HepG2 (cell line): ENCODE measurements at regions not wholly inside any gene's neighbourhood (a gene's known extent, or its start where the extent isn't known, plus 50 kb on each side); places are given as distances from the start of the nearest gene placed in this dataset.

ENCODE experiments used
- ATAC-seq: fragments of 200-7000 bp; cut with Tn5 transposase; 3 replicates; pipeline ENCODE4 v1.9.1; 2020; ENCODE audit warnings: mild to moderate bottlenecking, moderate library complexity
- BruUV-seq: library from RNA; stranded (reverse); fragments of 400-500 nt; replicated peaks from 2 replicates; lab custom pipeline; 2021; lab: Mats Ljungman, UMichigan
- CTCF ChIA-PET: fragments of 300-600 bp; formaldehyde crosslinking; extraction: SDS; loops from one replicate; lab custom pipeline; 2021; ENCODE audit warnings: low total read pairs, inconsistent platforms, low intra/inter-chr PET ratio; lab: Yijun Ruan, JAX
- POLR2A ChIA-PET: fragments of 350-600 bp; sonication (Branson Sonifier 250); formaldehyde crosslinking; loops from one replicate; lab custom pipeline; 2020; ENCODE audit warnings: antibody characterized with exemption, inconsistent platforms; lab: Yijun Ruan, JAX
- DNase-seq: peaks from one replicate; pipeline ENCODE4 v3.0.0-alpha.2; 2015; ENCODE audit warnings: low spot score
- FAIRE-seq: peaks from 3 replicates; lab custom pipeline; 2011; peaks lifted over from hg19 to GRCh38; lab: Jason Lieb, UNC
- H2AFZ ChIP-seq: one replicate; pipeline ENCODE4 v1.6.1; 2011; ENCODE audit warnings: low read length, inconsistent platforms
- H3K27ac ChIP-seq: fragments of 300-600 bp; 3 replicates; pipeline ENCODE4 v1.8.0; 2011; ENCODE audit warnings: mixed run types, mild to moderate bottlenecking, mixed read lengths, low read length, inconsistent platforms; ENCODE audit not compliant: insufficient read depth; ENCODE audit errors: extremely low read length
- H3K27me3 ChIP-seq, 2 experiments: fragments of 200-600 bp in 1 of 2; 2 replicates in 1 of 2; 3 replicates in 1 of 2; pipeline versions ENCODE4 v1.6.0 to v1.8.0; 2011; ENCODE audit warnings: low read length in 2 of 2, mild to moderate bottlenecking in 2 of 2, moderate library complexity in 2 of 2, inconsistent platforms in 1 of 2; ENCODE audit not compliant: insufficient read depth in 2 of 2, control insufficient read depth in 1 of 2
- H3K36me3 ChIP-seq, 2 experiments: fragments of 200-600 bp in 1 of 2; replicated peaks in 1 of 2; 2 replicates in 1 of 2; 3 replicates in 1 of 2; pipeline versions ENCODE4 v1.5.1 to v1.8.0; 2011; ENCODE audit warnings: low read length in 2 of 2, inconsistent platforms in 1 of 2; ENCODE audit not compliant: insufficient read depth in 2 of 2, control insufficient read depth in 1 of 2
- H3K4me1 ChIP-seq: 2 replicates; pipeline ENCODE4 v1.5.1; 2012; ENCODE audit warnings: low read length, inconsistent platforms; ENCODE audit not compliant: insufficient read depth
- H3K4me2 ChIP-seq: 2 replicates; pipeline ENCODE4 v1.6.0; 2011; ENCODE audit warnings: low read depth, low read length, inconsistent platforms
- H3K4me3 ChIP-seq, 3 experiments: fragments of 200-600 bp in 1 of 3; sonication (generic), shearing (Covaris generic) in 1 of 3; replicated peaks in 1 of 3; 2 replicates each; pipeline ENCODE4 v1.5.1; 2011 to 2016; ENCODE audit warnings: low read length in 3 of 3, inconsistent platforms in 2 of 3, low read depth in 2 of 3, mild to moderate bottlenecking in 2 of 3, control low read depth in 1 of 3, mixed read lengths in 1 of 3; ENCODE audit not compliant: insufficient read depth in 1 of 3
- H3K79me2 ChIP-seq: one replicate; pipeline ENCODE4 v1.6.1; 2011; ENCODE audit warnings: low read length, inconsistent platforms; ENCODE audit not compliant: insufficient read depth
- H3K9ac ChIP-seq: 2 replicates; pipeline ENCODE4 v1.6.0; 2011; ENCODE audit warnings: mild to moderate bottlenecking, low read depth, low read length, inconsistent platforms; ENCODE audit not compliant: insufficient read depth
- H3K9me3 ChIP-seq: 2 replicates; pipeline ENCODE4 v1.5.1; 2012; ENCODE audit warnings: mild to moderate bottlenecking, low read length
- H4K20me1 ChIP-seq: 2 replicates; pipeline ENCODE4 v1.6.0; 2011; ENCODE audit warnings: inconsistent platforms, mild to moderate bottlenecking, low read length, moderate library complexity; ENCODE audit not compliant: insufficient read depth
- E2F1 ChIP-seq: sonication (generic); formaldehyde crosslinking; IDR thresholded peaks from 2 replicates; pipeline ENCODE4 v1.5.0; 2020; ENCODE audit warnings: missing genetic modification reagents
- ETS1 ChIP-seq: sonication (generic); formaldehyde crosslinking; IDR thresholded peaks from 2 replicates; pipeline ENCODE4 v1.4.0; 2020; ENCODE audit warnings: missing genetic modification reagents
- FOXO4 ChIP-seq: sonication (generic); formaldehyde crosslinking; conservative IDR thresholded peaks from 2 replicates; pipeline ENCODE4 v1.8.1; 2023; ENCODE audit warnings: missing genetic modification reagents
- JUN ChIP-seq: sonication (generic); formaldehyde crosslinking; IDR thresholded peaks from 2 replicates; pipeline ENCODE4 v1.4.0; 2020; ENCODE audit warnings: mild to moderate bottlenecking, missing genetic modification reagents
- RBM39 ChIP-seq: fragments of 200-400 bp; formaldehyde crosslinking; IDR thresholded peaks from one replicate; pipeline ENCODE4 v1.6.1; 2018; ENCODE audit warnings: antibody characterized with exemption, mild to moderate bottlenecking, low read depth, low read length; ENCODE audit not compliant: poor library complexity, severe bottlenecking
- SOX5 ChIP-seq: IDR thresholded peaks from 2 replicates; pipeline ENCODE4 v1.6.1; 2016; ENCODE audit warnings: borderline replicate concordance
- SP1 ChIP-seq, 2 experiments: fragments of 450-650 bp in 1 of 2; sonication (generic) in 1 of 2; formaldehyde crosslinking in 1 of 2; IDR thresholded peaks; 2 replicates each; pipeline versions ENCODE4 v1.4.0 to v1.6.1; 2016 to 2020; ENCODE audit warnings: missing genetic modification reagents in 1 of 2
- ZSCAN25 ChIP-seq: sonication (generic); formaldehyde crosslinking; IDR thresholded peaks from 2 replicates; pipeline ENCODE4 v1.8.0; 2022; ENCODE audit warnings: mild to moderate bottlenecking, missing genetic modification reagents
- WGBS: methylation state at CpG from one replicate; pipeline ENCODE4 v1.1.6; 2017; ENCODE audit warnings: low lambda C conversion rate; 5-methylcytosine and 5-hydroxymethylcytosine counted together
- in situ Hi-C: cut with HindIII; loops from 2 replicates; pipeline ENCODE4 v1.10.0; 2017; ENCODE audit warnings: low pct_unique_long_range_greater_than_20kb; ENCODE audit not compliant: extremely low pct_ligation_motif_present
- intact Hi-C: fragments of 100-400 bp; cut with micrococcal nuclease; formaldehyde crosslinking; loops from one replicate; pipeline ENCODE4 v1.10.0; 2022; ENCODE audit not compliant: unreplicated experiment
- TF ChIP-seq, protein P1 (sequence below): sonication (generic); formaldehyde crosslinking; IDR thresholded peaks from 2 replicates; pipeline ENCODE4 v1.5.0; 2020; ENCODE audit warnings: missing genetic modification reagents, mild to moderate bottlenecking, borderline replicate concordance
- TF ChIP-seq, protein P2 (sequence below): sonication (generic); formaldehyde crosslinking; IDR thresholded peaks from 2 replicates; pipeline ENCODE4 v1.5.1; 2020; ENCODE audit warnings: mild to moderate bottlenecking, missing genetic modification reagents, moderate library complexity
- TF ChIP-seq, protein P3 (sequence below): sonication (generic); formaldehyde crosslinking; IDR thresholded peaks from 2 replicates; pipeline ENCODE4 v1.5.0; 2020; ENCODE audit warnings: missing genetic modification reagents
- TF ChIP-seq, protein P4 (sequence below): fragments of 450-650 bp; IDR thresholded peaks from 2 replicates; pipeline ENCODE4 v1.6.1; 2017

- 3% methylated on average over 2 of the region's 2 CpGs for WGBS
- FAIRE-seq (no peak), ATAC-seq (no peak), DNase-seq (no peak)
- no peaks in the 10 kb centered on the region for H3K79me2 ChIP-seq
- BruUV-seq = no TSS peak
- H3K4me3 ChIP-seq = no peak overlapping the region
- intact Hi-C loops = no loop called here
- no peaks in the 10 kb centered on the region for H4K20me1 ChIP-seq
- no peaks in the 10 kb centered on the region for H3K27me3 ChIP-seq
- POLR2A ChIA-PET = no interaction called here
- no peaks in the 10 kb centered on the region for H3K4me1 ChIP-seq
- H2AFZ ChIP-seq = no peak overlapping the region
- peaks cover 80% of the 10 kb centered on the region for H3K9me3 ChIP-seq
- no peak overlapping the region for H3K27ac ChIP-seq
- in situ Hi-C loops = no loop called here
- H3K36me3 ChIP-seq = no peaks in the 10 kb centered on the region
- CTCF ChIA-PET = no interaction called here
- no peak overlapping the region for H3K9ac ChIP-seq
- no peak overlapping the region for H3K4me2 ChIP-seq
- TF ChIP-seq, protein P1, sequence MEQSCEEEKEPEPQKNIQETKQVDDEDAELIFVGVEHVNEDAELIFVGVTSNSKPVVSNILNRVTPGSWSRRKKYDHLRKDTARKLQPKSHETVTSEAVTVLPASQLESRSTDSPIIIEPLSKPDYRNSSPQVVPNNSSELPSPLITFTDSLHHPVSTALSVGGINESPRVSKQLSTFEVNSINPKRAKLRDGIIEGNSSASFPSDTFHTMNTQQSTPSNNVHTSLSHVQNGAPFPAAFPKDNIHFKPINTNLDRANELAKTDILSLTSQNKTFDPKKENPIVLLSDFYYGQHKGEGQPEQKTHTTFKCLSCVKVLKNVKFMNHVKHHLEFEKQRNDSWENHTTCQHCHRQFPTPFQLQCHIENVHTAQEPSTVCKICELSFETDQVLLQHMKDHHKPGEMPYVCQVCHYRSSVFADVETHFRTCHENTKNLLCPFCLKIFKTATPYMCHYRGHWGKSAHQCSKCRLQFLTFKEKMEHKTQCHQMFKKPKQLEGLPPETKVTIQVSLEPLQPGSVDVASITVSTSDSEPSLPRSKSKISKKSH (CRISPR knock-in tag) = no peak
- no peak for TF ChIP-seq SP1 (IDR thresholded peaks at IDR 0.05)
- no peak for TF ChIP-seq SP1 (CRISPR knock-in tag; IDR thresholded peaks at IDR 0.05)
- no peak for TF ChIP-seq ETS1 (CRISPR knock-in tag)
- TF ChIP-seq FOXO4 (CRISPR knock-in tag) = no peak
- TF ChIP-seq, protein P2, sequence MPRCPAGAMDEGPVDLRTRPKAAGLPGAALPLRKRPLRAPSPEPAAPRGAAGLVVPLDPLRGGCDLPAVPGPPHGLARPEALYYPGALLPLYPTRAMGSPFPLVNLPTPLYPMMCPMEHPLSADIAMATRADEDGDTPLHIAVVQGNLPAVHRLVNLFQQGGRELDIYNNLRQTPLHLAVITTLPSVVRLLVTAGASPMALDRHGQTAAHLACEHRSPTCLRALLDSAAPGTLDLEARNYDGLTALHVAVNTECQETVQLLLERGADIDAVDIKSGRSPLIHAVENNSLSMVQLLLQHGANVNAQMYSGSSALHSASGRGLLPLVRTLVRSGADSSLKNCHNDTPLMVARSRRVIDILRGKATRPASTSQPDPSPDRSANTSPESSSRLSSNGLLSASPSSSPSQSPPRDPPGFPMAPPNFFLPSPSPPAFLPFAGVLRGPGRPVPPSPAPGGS (CRISPR knock-in tag) = no peak
- no peak for TF ChIP-seq JUN (CRISPR knock-in tag)
- TF ChIP-seq, protein P3, sequence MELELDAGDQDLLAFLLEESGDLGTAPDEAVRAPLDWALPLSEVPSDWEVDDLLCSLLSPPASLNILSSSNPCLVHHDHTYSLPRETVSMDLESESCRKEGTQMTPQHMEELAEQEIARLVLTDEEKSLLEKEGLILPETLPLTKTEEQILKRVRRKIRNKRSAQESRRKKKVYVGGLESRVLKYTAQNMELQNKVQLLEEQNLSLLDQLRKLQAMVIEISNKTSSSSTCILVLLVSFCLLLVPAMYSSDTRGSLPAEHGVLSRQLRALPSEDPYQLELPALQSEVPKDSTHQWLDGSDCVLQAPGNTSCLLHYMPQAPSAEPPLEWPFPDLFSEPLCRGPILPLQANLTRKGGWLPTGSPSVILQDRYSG (CRISPR knock-in tag) = no peak
- TF ChIP-seq, protein P4, sequence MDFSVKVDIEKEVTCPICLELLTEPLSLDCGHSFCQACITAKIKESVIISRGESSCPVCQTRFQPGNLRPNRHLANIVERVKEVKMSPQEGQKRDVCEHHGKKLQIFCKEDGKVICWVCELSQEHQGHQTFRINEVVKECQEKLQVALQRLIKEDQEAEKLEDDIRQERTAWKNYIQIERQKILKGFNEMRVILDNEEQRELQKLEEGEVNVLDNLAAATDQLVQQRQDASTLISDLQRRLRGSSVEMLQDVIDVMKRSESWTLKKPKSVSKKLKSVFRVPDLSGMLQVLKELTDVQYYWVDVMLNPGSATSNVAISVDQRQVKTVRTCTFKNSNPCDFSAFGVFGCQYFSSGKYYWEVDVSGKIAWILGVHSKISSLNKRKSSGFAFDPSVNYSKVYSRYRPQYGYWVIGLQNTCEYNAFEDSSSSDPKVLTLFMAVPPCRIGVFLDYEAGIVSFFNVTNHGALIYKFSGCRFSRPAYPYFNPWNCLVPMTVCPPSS = no peak
- no peak for TF ChIP-seq SOX5 (CRISPR knock-in tag)
- TF ChIP-seq RBM39 = no peak
- TF ChIP-seq ZSCAN25 = no peak
- TF ChIP-seq E2F1 = no peak
Observed at GRCh38 chr7:13602036-13602435, 387.4 kb downstream of the ETV1 start.
